Activated CD4-positive, alpha-beta T cell treated with anti-CD3 and anti-CD28 coated beads, Interleukin-2, amount 10 ng/mL, durations not matched to agents 24 days and 14 days (primary cell): ENCODE measurements at regions not wholly inside any gene's neighbourhood (a gene's known extent, or its start where the extent isn't known, plus 50 kb on each side); places are given as distances from the start of the nearest gene placed in this dataset.

Source experiments
- DNase-seq: peaks from one replicate; pipeline ENCODE4 v3.0.0; 2022
- H3K27ac Mint-ChIP-seq: one replicate; pipeline ENCODE4 v1.8.0; 2022; ENCODE audit warnings: mild to moderate bottlenecking, mixed read lengths
- H3K27me3 Mint-ChIP-seq: one replicate; pipeline ENCODE4 v1.8.0; 2022; ENCODE audit warnings: mixed read lengths
- H3K36me3 Mint-ChIP-seq: one replicate; pipeline ENCODE4 v1.8.0; 2022; ENCODE audit warnings: low read depth, mild to moderate bottlenecking, mixed read lengths
- H3K4me1 Mint-ChIP-seq: one replicate; pipeline ENCODE4 v1.8.0; 2021; ENCODE audit warnings: mixed read lengths
- H3K4me3 Mint-ChIP-seq: one replicate; pipeline ENCODE4 v1.8.0; 2022; ENCODE audit warnings: mild to moderate bottlenecking, moderate library complexity, mixed read lengths
- H3K9me3 Mint-ChIP-seq: one replicate; pipeline ENCODE4 v1.8.0; 2021; ENCODE audit warnings: mixed read lengths
- intact Hi-C: fragments of 100-400 bp; cut with micrococcal nuclease; formaldehyde crosslinking; loops from one replicate; pipeline ENCODE4 v1.15.1; 2023

GRCh38 chr11:134830312-134830711, 418.3 kb upstream of the B3GAT1 start:
- H3K36me3 Mint-ChIP-seq = no peaks in the 10 kb centered on the region
- no peak overlapping the region for H3K27ac Mint-ChIP-seq
- no peak overlapping the region for H3K4me3 Mint-ChIP-seq
- intact Hi-C loops = no loop called here
- H3K4me1 Mint-ChIP-seq = no peaks in the 10 kb centered on the region
- H3K9me3 Mint-ChIP-seq = no peaks in the 10 kb centered on the region
- H3K27me3 Mint-ChIP-seq = peaks cover 5% of the 10 kb centered on the region
- DNase-seq = no peak

- no peak overlapping the region for H3K27ac Mint-ChIP-seq
- peak; percentile 15 for DNase-seq
- peaks cover 3% of the 10 kb centered on the region for H3K27me3 Mint-ChIP-seq
- no peaks in the 10 kb centered on the region for H3K36me3 Mint-ChIP-seq
- intact Hi-C loops = no loop called here
- H3K9me3 Mint-ChIP-seq = no peaks in the 10 kb centered on the region
- no peak overlapping the region for H3K4me3 Mint-ChIP-seq
- no peaks in the 10 kb centered on the region for H3K4me1 Mint-ChIP-seq
Observed at GRCh38 chr11:134823970-134824369, 411.9 kb upstream of the B3GAT1 start.

DNA sequence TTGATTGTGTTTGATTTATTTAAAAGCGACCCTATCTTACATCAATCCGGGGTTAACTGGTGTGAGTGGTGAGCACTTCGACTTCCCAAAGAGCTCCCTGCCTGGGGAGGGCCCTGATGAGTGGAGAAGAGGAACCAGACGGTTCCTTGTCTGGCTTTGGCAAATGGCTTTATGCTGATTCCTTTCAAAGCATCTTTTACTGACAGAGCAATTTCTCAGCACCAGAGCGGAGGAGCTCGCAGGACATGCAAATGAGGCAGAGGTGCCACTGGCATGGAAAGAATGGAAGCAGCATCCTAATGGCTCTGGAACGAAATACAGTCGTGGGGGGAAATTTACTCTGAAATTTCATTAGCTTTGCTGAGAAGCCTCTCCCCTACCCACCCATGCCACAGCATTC, 410.9 kb upstream of the B3GAT1 start:
- intact Hi-C loops = no loop called here
- H3K36me3 Mint-ChIP-seq = no peaks in the 10 kb centered on the region
- no peak overlapping the region for H3K27ac Mint-ChIP-seq
- H3K4me1 Mint-ChIP-seq = no peaks in the 10 kb centered on the region
- peak; percentile 35 for DNase-seq
- no peaks in the 10 kb centered on the region for H3K9me3 Mint-ChIP-seq
- no peak overlapping the region for H3K4me3 Mint-ChIP-seq
- H3K27me3 Mint-ChIP-seq = peaks cover 5% of the 10 kb centered on the region

- H3K4me1 Mint-ChIP-seq = no peaks in the 10 kb centered on the region
- no peak for DNase-seq
- no peak overlapping the region for H3K4me3 Mint-ChIP-seq
- H3K27me3 Mint-ChIP-seq = peaks cover 7% of the 10 kb centered on the region
- H3K27ac Mint-ChIP-seq = no peak overlapping the region
- intact Hi-C loops = no loop called here
- H3K9me3 Mint-ChIP-seq = no peaks in the 10 kb centered on the region
- H3K36me3 Mint-ChIP-seq = no peaks in the 10 kb centered on the region
Observed at GRCh38 chr11:134821422-134821821, 409.4 kb upstream of the B3GAT1 start.

DNA sequence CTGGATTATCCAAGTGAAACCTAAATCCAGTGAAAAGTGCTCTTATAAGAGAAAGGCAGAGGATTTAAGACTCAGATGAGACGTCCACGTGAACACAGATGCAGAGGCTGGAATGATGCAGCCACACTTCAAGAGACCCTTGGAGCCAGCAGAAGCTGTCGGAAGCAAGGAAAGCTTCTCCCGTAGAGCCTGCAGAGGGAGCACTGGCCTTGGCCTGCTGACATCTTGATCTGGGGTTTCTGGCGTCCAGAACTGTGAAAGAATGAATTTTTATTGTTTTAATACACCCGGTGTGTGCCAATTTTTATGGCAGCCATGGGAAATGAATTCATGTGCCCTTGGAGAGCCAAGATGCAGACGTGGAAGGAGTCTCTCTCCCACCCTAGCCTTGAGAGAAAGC, 407.0 kb upstream of the B3GAT1 start:
- no peak for DNase-seq
- no peaks in the 10 kb centered on the region for H3K4me1 Mint-ChIP-seq
- no peaks in the 10 kb centered on the region for H3K36me3 Mint-ChIP-seq
- no peak overlapping the region for H3K4me3 Mint-ChIP-seq
- peaks cover 7% of the 10 kb centered on the region for H3K27me3 Mint-ChIP-seq
- intact Hi-C loops = no loop called here
- no peaks in the 10 kb centered on the region for H3K9me3 Mint-ChIP-seq
- no peak overlapping the region for H3K27ac Mint-ChIP-seq

GRCh38 chr11:134818516-134818915, 406.5 kb upstream of the B3GAT1 start:
- no peaks in the 10 kb centered on the region for H3K4me1 Mint-ChIP-seq
- peaks cover 7% of the 10 kb centered on the region for H3K27me3 Mint-ChIP-seq

GRCh38 chr11:134815404-134815803, 403.4 kb upstream of the B3GAT1 start:
- peaks cover 7% of the 10 kb centered on the region for H3K27me3 Mint-ChIP-seq
- no peak for DNase-seq
- no peaks in the 10 kb centered on the region for H3K4me1 Mint-ChIP-seq
- H3K4me3 Mint-ChIP-seq = no peak overlapping the region
- H3K9me3 Mint-ChIP-seq = no peaks in the 10 kb centered on the region
- no peaks in the 10 kb centered on the region for H3K36me3 Mint-ChIP-seq
- H3K27ac Mint-ChIP-seq = no peak overlapping the region
- intact Hi-C loops = no loop called here

More at GRCh38 chr11:134818516-134818915, 406.5 kb upstream of the B3GAT1 start:
- intact Hi-C loops = no loop called here
- H3K36me3 Mint-ChIP-seq = no peaks in the 10 kb centered on the region
- no peak for DNase-seq
- no peak overlapping the region for H3K4me3 Mint-ChIP-seq
- no peaks in the 10 kb centered on the region for H3K9me3 Mint-ChIP-seq
- H3K27ac Mint-ChIP-seq = no peak overlapping the region

- no peak overlapping the region for H3K4me3 Mint-ChIP-seq
- no peak overlapping the region for H3K27ac Mint-ChIP-seq
- intact Hi-C loops = no loop called here
- H3K4me1 Mint-ChIP-seq = no peaks in the 10 kb centered on the region
- H3K36me3 Mint-ChIP-seq = no peaks in the 10 kb centered on the region
- H3K9me3 Mint-ChIP-seq = no peaks in the 10 kb centered on the region
- peaks cover 3% of the 10 kb centered on the region for H3K27me3 Mint-ChIP-seq
- DNase-seq = no peak
Observed at GRCh38 chr11:134807997-134808396, 396.0 kb upstream of the B3GAT1 start.

- Mint-ChIP-seq H3K27me3 (peaks cover 12% of the 10 kb centered on the region), H3K4me3 (no peak overlapping the region), H3K27ac (no peak overlapping the region), H3K36me3 (no peaks in the 10 kb centered on the region), H3K9me3 (no peaks in the 10 kb centered on the region), H3K4me1 (no peaks in the 10 kb centered on the region)
- intact Hi-C loops = no loop called here
- DNase-seq = no peak
Observed at GRCh38 chr11:134802598-134802997, 390.6 kb upstream of the B3GAT1 start.

DNA sequence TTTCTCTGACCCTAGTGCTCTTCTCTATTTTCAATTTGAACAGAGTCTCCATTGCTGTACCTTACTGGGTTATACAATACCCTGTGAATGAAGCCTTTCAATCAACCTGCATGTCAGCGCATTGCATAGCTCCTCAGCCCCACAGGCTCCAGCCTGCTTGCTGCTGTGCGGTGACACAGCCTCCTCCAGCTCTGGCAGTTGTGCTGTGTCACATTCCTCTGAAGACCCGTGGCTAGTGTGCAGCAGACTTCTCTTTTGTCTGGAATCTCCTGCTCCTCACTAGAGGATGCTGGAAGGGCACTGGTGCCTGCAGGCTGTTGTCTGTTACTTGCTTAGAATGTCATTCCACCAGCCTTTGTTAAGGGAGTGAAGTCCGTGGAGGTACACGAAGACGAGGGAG, 390.1 kb upstream of the B3GAT1 start:
- Mint-ChIP-seq H3K27me3 (peaks cover 12% of the 10 kb centered on the region), H3K9me3 (no peaks in the 10 kb centered on the region), H3K4me1 (no peaks in the 10 kb centered on the region), H3K4me3 (no peak overlapping the region), H3K36me3 (no peaks in the 10 kb centered on the region), H3K27ac (no peak overlapping the region)
- intact Hi-C loops = no loop called here
- DNase-seq = no peak

GRCh38 chr11:134801570-134801969, 389.5 kb upstream of the B3GAT1 start:
- H3K9me3 Mint-ChIP-seq = no peaks in the 10 kb centered on the region
- H3K36me3 Mint-ChIP-seq = no peaks in the 10 kb centered on the region

GRCh38 chr11:134800826-134801225, 388.8 kb upstream of the B3GAT1 start:
- Mint-ChIP-seq H3K4me1 (no peaks in the 10 kb centered on the region), H3K27ac (no peak overlapping the region), H3K36me3 (no peaks in the 10 kb centered on the region), H3K9me3 (no peaks in the 10 kb centered on the region), H3K27me3 (peaks cover 12% of the 10 kb centered on the region), H3K4me3 (no peak overlapping the region)
- DNase-seq = no peak
- intact Hi-C loops = no loop called here

More at GRCh38 chr11:134801570-134801969, 389.5 kb upstream of the B3GAT1 start:
- peaks cover 12% of the 10 kb centered on the region for H3K27me3 Mint-ChIP-seq
- H3K27ac Mint-ChIP-seq = no peak overlapping the region
- H3K4me3 Mint-ChIP-seq = no peak overlapping the region
- intact Hi-C loops = no loop called here
- no peak for DNase-seq
- H3K4me1 Mint-ChIP-seq = no peaks in the 10 kb centered on the region

DNA sequence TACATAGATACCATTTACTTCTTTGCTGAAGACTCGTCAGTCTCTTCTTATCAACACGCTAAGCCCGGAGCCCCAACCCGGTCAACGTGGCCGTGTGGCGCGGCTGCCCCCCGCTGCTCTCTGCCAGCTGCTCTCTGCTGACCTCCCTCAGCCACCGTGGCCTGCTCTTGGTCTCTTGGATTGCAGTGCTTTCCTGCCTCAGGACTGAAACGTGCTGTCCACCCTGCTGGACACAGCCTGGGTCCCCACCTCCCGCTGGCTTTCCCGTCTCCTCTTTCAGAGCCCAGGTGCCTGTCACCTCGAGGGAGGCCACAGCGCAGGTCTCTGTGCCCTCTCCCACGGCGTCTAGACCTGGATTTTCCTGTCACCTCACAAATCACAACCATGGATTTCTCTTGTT, 388.1 kb upstream of the B3GAT1 start:
- intact Hi-C loops = no loop called here
- no peak overlapping the region for H3K27ac Mint-ChIP-seq
- H3K36me3 Mint-ChIP-seq = no peaks in the 10 kb centered on the region
- H3K4me1 Mint-ChIP-seq = no peaks in the 10 kb centered on the region
- H3K9me3 Mint-ChIP-seq = no peaks in the 10 kb centered on the region
- DNase-seq = no peak
- H3K27me3 Mint-ChIP-seq = peaks cover 12% of the 10 kb centered on the region
- no peak overlapping the region for H3K4me3 Mint-ChIP-seq

GRCh38 chr11:134799386-134799785, 387.3 kb upstream of the B3GAT1 start:
- DNase-seq = no peak
- intact Hi-C loops = no loop called here
- Mint-ChIP-seq H3K27me3 (peaks cover 12% of the 10 kb centered on the region), H3K4me1 (no peaks in the 10 kb centered on the region), H3K9me3 (no peaks in the 10 kb centered on the region), H3K4me3 (no peak overlapping the region), H3K36me3 (no peaks in the 10 kb centered on the region), H3K27ac (no peak overlapping the region)

DNA sequence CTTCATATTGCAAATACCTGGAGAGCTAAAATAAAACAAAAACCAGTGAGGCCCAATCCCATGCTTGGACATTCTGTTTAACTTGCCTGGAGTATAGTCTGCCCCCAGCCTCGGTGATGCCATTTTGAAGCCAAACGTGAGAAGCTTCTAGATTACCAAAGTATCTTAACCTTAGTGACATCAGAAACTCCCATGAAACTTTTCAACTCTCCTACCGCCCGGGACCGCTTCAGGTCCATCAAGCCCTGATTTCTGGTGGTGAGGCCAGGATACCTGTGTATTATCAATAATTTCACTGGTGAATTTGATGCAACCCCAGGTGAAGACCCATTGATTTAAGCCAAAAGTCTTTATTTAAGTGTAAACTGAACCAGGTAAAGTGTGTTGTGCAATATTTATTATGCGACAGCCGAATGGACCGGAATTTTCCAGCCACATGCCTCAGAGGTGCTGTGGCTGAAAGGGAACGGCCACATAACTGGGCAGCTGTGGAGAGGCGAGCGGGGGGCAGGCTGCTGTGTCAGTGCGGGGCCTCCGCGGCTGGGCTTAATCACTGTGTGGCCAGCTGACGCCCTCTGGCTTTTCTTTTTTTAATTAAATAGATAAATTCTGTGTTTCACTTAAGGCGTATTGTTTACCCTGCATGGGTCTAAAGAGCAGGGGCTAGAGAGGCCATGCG, 385.5 kb upstream of the B3GAT1 start:
- DNase-seq = no peak
- no peaks in the 10 kb centered on the region for H3K36me3 Mint-ChIP-seq
- no peak overlapping the region for H3K4me3 Mint-ChIP-seq
- H3K9me3 Mint-ChIP-seq = no peaks in the 10 kb centered on the region
- no peaks in the 10 kb centered on the region for H3K4me1 Mint-ChIP-seq
- intact Hi-C loops = no loop called here
- H3K27ac Mint-ChIP-seq = no peak overlapping the region
- peaks cover 7% of the 10 kb centered on the region for H3K27me3 Mint-ChIP-seq
